ENCODE measurements at regions not wholly inside any gene's neighbourhood (a gene's known extent, or its start where the extent isn't known, plus 50 kb on each side); places are given as distances from the start of the nearest gene placed in this dataset.

DNA sequence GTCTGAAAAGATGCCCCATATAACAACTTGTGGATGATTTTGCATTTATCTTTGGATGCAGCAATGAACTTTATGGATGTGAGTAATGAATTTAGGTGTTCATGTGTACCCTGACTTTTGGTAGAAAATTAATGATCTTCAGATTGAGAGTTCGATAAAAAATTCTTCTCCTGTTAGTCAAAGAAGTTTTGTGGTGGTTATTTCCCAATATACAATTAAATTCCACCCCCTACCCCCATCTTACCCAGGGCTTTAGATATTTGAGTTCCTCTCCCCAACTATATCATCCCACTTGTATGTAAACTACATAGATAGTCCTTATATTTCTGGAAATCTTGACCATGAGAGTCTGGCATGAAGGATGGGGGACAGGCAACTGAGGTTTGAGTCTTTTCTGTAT, 126.1 kb upstream of the ALDH1A3 start:
- no peak for TF ChIP-seq CTCF (IDR thresholded peaks at IDR 0.05; ENCODE audit: low read depth, low read length)
- TF ChIP-seq, protein P1, sequence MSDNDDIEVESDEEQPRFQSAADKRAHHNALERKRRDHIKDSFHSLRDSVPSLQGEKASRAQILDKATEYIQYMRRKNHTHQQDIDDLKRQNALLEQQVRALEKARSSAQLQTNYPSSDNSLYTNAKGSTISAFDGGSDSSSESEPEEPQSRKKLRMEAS (IDR thresholded peaks at IDR 0.05; ENCODE audit: low read depth, low read length): no peak
